ENCODE measurements at regions not wholly inside any gene's neighbourhood (a gene's known extent, or its start where the extent isn't known, plus 50 kb on each side); places are given as distances from the start of the nearest gene placed in this dataset.

DNA sequence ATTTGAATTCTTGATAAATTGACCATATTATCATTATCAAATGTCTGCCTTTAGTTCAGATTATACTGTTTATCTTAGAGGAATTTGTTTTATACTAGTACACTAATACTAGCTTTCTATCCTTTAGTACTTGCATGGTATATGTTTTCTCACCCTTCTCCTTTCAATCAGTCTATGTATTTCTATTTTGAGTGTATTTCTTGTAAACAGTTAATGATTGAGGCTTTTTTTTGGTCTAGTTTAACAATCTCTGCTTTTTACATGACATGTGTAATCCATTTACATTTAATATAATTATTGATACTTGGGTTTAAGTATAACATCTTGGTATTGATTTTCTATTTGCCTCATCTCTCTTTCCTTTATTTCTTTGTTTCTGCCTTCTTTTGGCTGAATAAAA lies 224.9 kb downstream of the CENPF start:
- TF ChIP-seq, protein P1, sequence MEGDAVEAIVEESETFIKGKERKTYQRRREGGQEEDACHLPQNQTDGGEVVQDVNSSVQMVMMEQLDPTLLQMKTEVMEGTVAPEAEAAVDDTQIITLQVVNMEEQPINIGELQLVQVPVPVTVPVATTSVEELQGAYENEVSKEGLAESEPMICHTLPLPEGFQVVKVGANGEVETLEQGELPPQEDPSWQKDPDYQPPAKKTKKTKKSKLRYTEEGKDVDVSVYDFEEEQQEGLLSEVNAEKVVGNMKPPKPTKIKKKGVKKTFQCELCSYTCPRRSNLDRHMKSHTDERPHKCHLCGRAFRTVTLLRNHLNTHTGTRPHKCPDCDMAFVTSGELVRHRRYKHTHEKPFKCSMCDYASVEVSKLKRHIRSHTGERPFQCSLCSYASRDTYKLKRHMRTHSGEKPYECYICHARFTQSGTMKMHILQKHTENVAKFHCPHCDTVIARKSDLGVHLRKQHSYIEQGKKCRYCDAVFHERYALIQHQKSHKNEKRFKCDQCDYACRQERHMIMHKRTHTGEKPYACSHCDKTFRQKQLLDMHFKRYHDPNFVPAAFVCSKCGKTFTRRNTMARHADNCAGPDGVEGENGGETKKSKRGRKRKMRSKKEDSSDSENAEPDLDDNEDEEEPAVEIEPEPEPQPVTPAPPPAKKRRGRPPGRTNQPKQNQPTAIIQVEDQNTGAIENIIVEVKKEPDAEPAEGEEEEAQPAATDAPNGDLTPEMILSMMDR (conservative IDR thresholded peaks at IDR 0.05 in 1 of 2, IDR thresholded peaks at IDR 0.05 in 1 of 2; ENCODE audit: low read depth in 1 of 2, low read length in 2 of 2) = no peak
- TF ChIP-seq EZH2 (IDR thresholded peaks at IDR 0.05; ENCODE audit: low read length, missing control alignments) = no peak
